Testis (tissue), 2 donors: ENCODE measurements at regions not wholly inside any gene's neighbourhood (a gene's known extent, or its start where the extent isn't known, plus 50 kb on each side); places are given as distances from the start of the nearest gene placed in this dataset.

Experiments
- DNase-seq: peaks from one replicate; pipeline ENCODE4 v3.0.0-alpha.2; 2019
- H3K27ac ChIP-seq, 2 donors: fragments of 200-600 bp; sonication (generic); one replicate each; pipeline ENCODE4 v1.5.1; 2019
- H3K27me3 ChIP-seq: fragments of 200-600 bp; sonication (generic); one replicate; pipeline ENCODE4 v1.5.1; 2019
- H3K36me3 ChIP-seq: fragments of 200-600 bp; sonication (generic); one replicate; pipeline ENCODE4 v1.5.1; 2017; ENCODE audit warnings: low read depth; ENCODE audit errors: missing control alignments
- H3K4me1 ChIP-seq: fragments of 200-600 bp; sonication (generic); one replicate; pipeline ENCODE4 v1.5.1; 2019
- H3K4me3 ChIP-seq, 2 donors: fragments of 200-600 bp; sonication (generic); one replicate each; pipeline ENCODE4 v1.5.1; 2017 to 2019
- H3K9me3 ChIP-seq: fragments of 200-600 bp; sonication (generic); one replicate; pipeline ENCODE4 v1.5.1; 2017
- POLR2A ChIP-seq: fragments of 450-650 bp; IDR thresholded peaks from one replicate; pipeline ENCODE4 v1.6.1; 2017; ENCODE audit warnings: antibody characterized with exemption, mild to moderate bottlenecking, moderate library complexity
- WGBS, 2 donors: methylation state at CpG; one replicate each; pipeline ENCODE4 v1.1.5; 2018; 5-methylcytosine and 5-hydroxymethylcytosine counted together
- intact Hi-C: fragments of 100-400 bp; cut with DNase I; formaldehyde crosslinking; loops from one replicate; pipeline ENCODE4 v1.15.1; 2023; ENCODE audit warnings: low total_unique reads
- TF ChIP-seq, protein P1 (sequence below), 3 experiments: fragments of 450-650 bp in 2 of 3; fragments of 200-600 bp in 1 of 3; sonication (generic) in 1 of 3; IDR thresholded peaks; one replicate each; pipeline ENCODE4 v1.5.1; 2016 to 2019; ENCODE audit warnings: antibody characterized with exemption in 3 of 3, mild to moderate bottlenecking in 2 of 3, moderate library complexity in 1 of 3

DNA sequence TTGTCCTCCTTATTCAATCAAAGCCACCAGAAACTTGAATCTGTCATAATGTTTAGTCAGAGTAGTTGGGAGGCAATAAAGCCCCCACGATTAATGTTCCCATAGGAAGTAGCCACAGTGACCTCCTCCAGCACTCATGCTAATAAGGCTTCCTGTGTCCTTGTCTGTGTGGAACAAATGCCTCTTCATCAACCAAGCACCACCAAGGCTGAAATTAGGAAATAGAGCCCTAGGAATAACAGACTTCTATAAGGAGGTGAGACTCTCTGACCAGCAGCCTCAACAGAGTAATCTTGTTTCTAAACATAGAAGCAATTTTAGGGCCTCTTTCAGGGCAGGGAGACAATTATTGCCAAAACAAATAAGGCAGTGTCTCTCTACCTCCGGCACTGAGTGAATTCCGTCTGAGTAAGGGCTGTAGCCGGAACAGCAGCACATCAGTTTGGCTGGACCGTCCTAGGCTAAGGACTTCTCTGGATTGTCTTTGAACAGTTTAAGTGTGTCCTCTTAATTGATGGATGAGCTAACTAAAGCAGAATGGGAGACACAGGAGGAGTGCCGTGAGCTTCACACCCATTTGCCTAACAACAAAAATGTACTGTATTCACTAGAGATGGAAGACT lies 329.2 kb upstream of the HAND2 start:
- 32 to 34% methylated on average over 6 of the region's 6 CpGs for WGBS, 2 donors
- TF ChIP-seq, protein P1, sequence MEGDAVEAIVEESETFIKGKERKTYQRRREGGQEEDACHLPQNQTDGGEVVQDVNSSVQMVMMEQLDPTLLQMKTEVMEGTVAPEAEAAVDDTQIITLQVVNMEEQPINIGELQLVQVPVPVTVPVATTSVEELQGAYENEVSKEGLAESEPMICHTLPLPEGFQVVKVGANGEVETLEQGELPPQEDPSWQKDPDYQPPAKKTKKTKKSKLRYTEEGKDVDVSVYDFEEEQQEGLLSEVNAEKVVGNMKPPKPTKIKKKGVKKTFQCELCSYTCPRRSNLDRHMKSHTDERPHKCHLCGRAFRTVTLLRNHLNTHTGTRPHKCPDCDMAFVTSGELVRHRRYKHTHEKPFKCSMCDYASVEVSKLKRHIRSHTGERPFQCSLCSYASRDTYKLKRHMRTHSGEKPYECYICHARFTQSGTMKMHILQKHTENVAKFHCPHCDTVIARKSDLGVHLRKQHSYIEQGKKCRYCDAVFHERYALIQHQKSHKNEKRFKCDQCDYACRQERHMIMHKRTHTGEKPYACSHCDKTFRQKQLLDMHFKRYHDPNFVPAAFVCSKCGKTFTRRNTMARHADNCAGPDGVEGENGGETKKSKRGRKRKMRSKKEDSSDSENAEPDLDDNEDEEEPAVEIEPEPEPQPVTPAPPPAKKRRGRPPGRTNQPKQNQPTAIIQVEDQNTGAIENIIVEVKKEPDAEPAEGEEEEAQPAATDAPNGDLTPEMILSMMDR (IDR thresholded peaks at IDR 0.05), result no peak
- TF ChIP-seq POLR2A, result no peak

DNA sequence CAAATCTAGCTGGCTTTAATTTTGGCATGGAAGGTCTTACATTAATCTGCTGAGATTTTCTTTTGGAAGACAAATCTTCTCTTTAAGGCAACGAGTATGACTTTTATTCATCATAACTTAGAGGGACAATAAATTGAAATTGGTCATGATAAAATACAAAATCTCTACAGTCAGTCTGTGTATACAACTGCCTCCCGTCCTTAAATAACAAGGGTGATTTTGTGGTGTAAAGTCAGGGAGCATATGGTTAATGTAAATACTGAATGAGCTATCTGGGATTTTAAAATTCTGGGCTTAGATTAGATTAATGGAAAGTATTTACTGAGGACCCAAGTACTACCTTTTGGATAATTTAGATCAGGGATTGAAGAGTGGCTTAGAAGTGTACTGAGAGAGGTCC lies 328.4 kb upstream of the HAND2 start:
- TF ChIP-seq POLR2A, result no peak
- TF ChIP-seq, protein P1 (IDR thresholded peaks at IDR 0.05), result no peak

More for the DNA sequence above, 329.2 kb upstream of the HAND2 start:
- DNase-seq, result no peak
- H3K36me3 ChIP-seq, result no peaks in the 10 kb centered on the region
- no peaks in the 10 kb centered on the region for H3K4me1 ChIP-seq
- no peak overlapping the region for H3K27ac ChIP-seq
- intact Hi-C loops, result no loop called here
- H3K9me3 ChIP-seq, result no peaks in the 10 kb centered on the region
- H3K27me3 ChIP-seq, result no peaks in the 10 kb centered on the region
- no peak overlapping the region for H3K4me3 ChIP-seq

DNA sequence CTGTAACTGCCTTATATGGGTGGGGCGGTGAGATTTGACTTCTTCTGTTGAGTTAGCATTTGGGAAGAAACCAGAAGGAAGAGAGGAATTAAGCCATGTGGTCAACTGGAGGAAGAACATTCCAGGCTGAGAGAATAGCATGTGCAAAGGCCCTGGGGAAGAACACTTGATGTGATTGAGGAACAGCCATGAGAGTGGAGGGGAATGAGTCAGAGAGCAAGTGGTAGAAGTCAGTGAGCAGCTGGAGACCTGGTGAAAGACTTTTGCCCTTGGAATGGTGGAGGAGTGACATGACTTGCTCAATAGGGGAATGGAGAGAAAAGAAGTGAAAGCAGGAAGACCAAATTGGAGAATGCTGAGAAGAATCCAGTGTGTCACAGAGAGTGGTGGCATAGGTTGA lies 327.8 kb upstream of the HAND2 start:
- no peaks in the 10 kb centered on the region for H3K36me3 ChIP-seq
- WGBS, 2 donors, result 86 to 88% methylated on average over 1 of the region's 1 CpG
- no peak for TF ChIP-seq POLR2A
- TF ChIP-seq, protein P1 (IDR thresholded peaks at IDR 0.05), result no peak
- no peak overlapping the region for H3K4me3 ChIP-seq
- no peaks in the 10 kb centered on the region for H3K9me3 ChIP-seq
- intact Hi-C loops, result no loop called here
- H3K4me1 ChIP-seq, result no peaks in the 10 kb centered on the region
- no peak for DNase-seq
- H3K27me3 ChIP-seq, result no peaks in the 10 kb centered on the region
- no peak overlapping the region for H3K27ac ChIP-seq

More for the DNA sequence above, 328.4 kb upstream of the HAND2 start:
- Histone ChIP-seq H3K9me3 (no peaks in the 10 kb centered on the region), H3K4me3 (no peak overlapping the region), H3K27me3 (no peaks in the 10 kb centered on the region), H3K27ac (no peak overlapping the region), H3K4me1 (no peaks in the 10 kb centered on the region), H3K36me3 (no peaks in the 10 kb centered on the region)
- 61 to 88% methylated on average over 2 of the region's 2 CpGs for WGBS, 2 donors
- no peak for DNase-seq
- intact Hi-C loops, result no loop called here

DNA sequence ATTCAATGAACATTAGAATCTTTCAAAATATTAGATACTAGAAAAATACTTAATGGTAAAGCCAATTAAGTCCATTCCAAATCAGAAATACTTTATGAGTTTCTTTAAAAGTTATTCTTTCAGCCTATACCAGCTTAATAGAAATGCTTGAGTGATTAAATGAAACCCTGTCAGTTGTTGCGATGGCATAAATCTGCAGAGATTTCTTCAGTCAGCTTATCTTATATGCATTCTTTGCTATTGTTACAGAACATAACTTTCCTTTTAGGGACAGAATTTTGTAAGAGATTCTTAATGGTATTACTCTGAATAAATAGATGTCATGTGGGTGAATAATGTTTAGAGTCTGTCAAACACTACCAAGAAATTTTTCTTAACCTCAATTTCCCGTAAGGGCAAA lies 325.0 kb upstream of the HAND2 start:
- no peaks in the 10 kb centered on the region for H3K4me1 ChIP-seq
- no peaks in the 10 kb centered on the region for H3K27me3 ChIP-seq
- H3K27ac ChIP-seq, result no peak overlapping the region
- H3K9me3 ChIP-seq, result no peaks in the 10 kb centered on the region
- TF ChIP-seq, protein P1 (IDR thresholded peaks at IDR 0.05), result no peak
- no peak for TF ChIP-seq POLR2A
- intact Hi-C loops, result no loop called here
- no peaks in the 10 kb centered on the region for H3K36me3 ChIP-seq
- 87% methylated on average over 2 of the region's 2 CpGs for WGBS, 2 donors
- H3K4me3 ChIP-seq, result no peak overlapping the region
- DNase-seq, result no peak

DNA sequence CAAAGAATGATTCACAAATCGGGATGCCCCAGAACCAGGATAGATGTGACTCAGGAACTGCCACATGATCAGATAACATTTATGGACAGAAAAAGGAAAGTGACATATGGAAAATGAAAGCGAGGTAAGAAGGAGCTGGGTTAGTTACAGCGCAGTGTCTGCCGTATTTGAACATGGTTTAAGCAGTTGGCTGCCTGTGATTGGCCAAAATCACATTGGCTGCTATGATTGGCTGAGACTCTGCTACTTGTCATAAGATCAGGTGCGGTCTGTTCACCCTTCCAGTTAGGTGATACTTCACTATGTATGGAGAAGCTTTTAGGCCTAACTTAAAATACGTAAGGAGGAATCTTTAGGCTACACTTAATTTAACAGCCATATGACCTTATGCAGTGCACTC lies 322.7 kb upstream of the HAND2 start:
- intact Hi-C loops, result no loop called here
- 56 to 79% methylated on average over 6 of the region's 6 CpGs for WGBS, 2 donors
- peak; percentile 26 for DNase-seq
- Histone ChIP-seq H3K36me3 (no peaks in the 10 kb centered on the region), H3K27ac (no peak overlapping the region), H3K9me3 (no peaks in the 10 kb centered on the region), H3K27me3 (no peaks in the 10 kb centered on the region), H3K4me1 (no peaks in the 10 kb centered on the region), H3K4me3 (no peak overlapping the region)
- TF ChIP-seq, protein P1 (IDR thresholded peaks at IDR 0.05), result no peak
- TF ChIP-seq POLR2A, result no peak
